K562 (cell line): ENCODE measurements at regions not wholly inside any gene's neighbourhood (a gene's known extent, or its start where the extent isn't known, plus 50 kb on each side); places are given as distances from the start of the nearest gene placed in this dataset.

ENCODE experiments used
- ATAC-seq: fragments of 200-7000 bp; cut with Tn5 transposase; 3 replicates; pipeline ENCODE4 v1.9.1; 2020; ENCODE audit warnings: moderate library complexity
- BruUV-seq: library from RNA; stranded (reverse); fragments of 400-500 nt; replicated peaks from 2 replicates; lab custom pipeline; 2021; lab: Mats Ljungman, UMichigan
- CTCF ChIA-PET: fragments of 300-600 bp; formaldehyde crosslinking; extraction: SDS; loops from one replicate; lab custom pipeline; 2021; ENCODE audit warnings: low intra/inter-chr PET ratio; lab: Yijun Ruan, JAX
- POLR2A ChIA-PET: fragments of 300-600, 350-650 bp; sonication (Branson Sonifier 250); formaldehyde crosslinking; extraction: SDS; loops from one replicate; lab custom pipeline; 2021; ENCODE audit warnings: antibody characterized with exemption, inconsistent platforms; lab: Yijun Ruan, JAX
- DNase-seq, 4 experiments: peaks; one replicate each; pipeline versions ENCODE4 v3.0.0 to v3.0.0-alpha.2; 2011 to 2018; ENCODE audit warnings: low spot score in 3 of 4, mixed read lengths in 3 of 4; ENCODE audit errors: extremely low read depth in 1 of 4
- FAIRE-seq: peaks from 2 replicates; lab custom pipeline; 2011; peaks lifted over from hg19 to GRCh38; lab: Jason Lieb, UNC
- H2AFZ ChIP-seq: 2 replicates; pipeline ENCODE4 v1.6.0; 2011; ENCODE audit warnings: low read depth, low read length, control low read depth, inconsistent platforms
- H3K27ac ChIP-seq: fragments of 200-600 bp; 3 replicates; pipeline ENCODE4 v1.8.0; 2011; ENCODE audit warnings: low read depth, mild to moderate bottlenecking, control low read depth, inconsistent platforms, low read length, moderate library complexity, mixed read lengths; ENCODE audit errors: extremely low read depth
- H3K27me3 ChIP-seq, 2 experiments: fragments of 300-600 bp in 1 of 2; 2 replicates in 1 of 2; 3 replicates in 1 of 2; pipeline versions ENCODE4 v1.6.0 to v1.8.0; 2011; ENCODE audit warnings: inconsistent platforms in 2 of 2, low read length in 2 of 2, mild to moderate bottlenecking in 1 of 2, mixed read lengths in 1 of 2, moderate library complexity in 1 of 2; ENCODE audit not compliant: control insufficient read depth in 2 of 2, insufficient read depth in 2 of 2
- H3K36me3 ChIP-seq: fragments of 300-600 bp; 3 replicates; pipeline ENCODE4 v1.8.0; 2011; ENCODE audit warnings: mild to moderate bottlenecking, low read length, inconsistent platforms; ENCODE audit not compliant: control insufficient read depth, insufficient read depth
- H3K4me1 ChIP-seq, 2 experiments: fragments of 200-600 bp in 1 of 2; replicated peaks in 1 of 2; 2 replicates in 1 of 2; 3 replicates in 1 of 2; pipeline versions ENCODE4 v1.5.1 to v1.8.0; 2011; ENCODE audit warnings: inconsistent platforms in 2 of 2, low read length in 2 of 2, mild to moderate bottlenecking in 1 of 2, mixed read lengths in 1 of 2, moderate library complexity in 1 of 2; ENCODE audit not compliant: control insufficient read depth in 2 of 2, insufficient read depth in 2 of 2
- H3K4me2 ChIP-seq: 2 replicates; pipeline ENCODE4 v1.6.1; 2011; ENCODE audit warnings: low read length, control low read depth, inconsistent platforms, mixed read lengths; ENCODE audit not compliant: insufficient read depth
- H3K4me3 ChIP-seq: fragments of 200-600 bp; sonication (generic), shearing (Covaris generic); 2 replicates; pipeline ENCODE4 v1.5.1; 2016; ENCODE audit warnings: control low read depth, inconsistent platforms
- H3K79me2 ChIP-seq: fragments of 200-600 bp; 3 replicates; pipeline ENCODE4 v1.8.0; 2011; ENCODE audit warnings: low read length, inconsistent platforms; ENCODE audit not compliant: control insufficient read depth, insufficient read depth
- H3K9ac ChIP-seq, 2 experiments: 2 replicates each; pipeline versions ENCODE4 v1.6.0 to v1.6.1; 2011; ENCODE audit warnings: low read depth in 2 of 2, low read length in 2 of 2, control low read depth in 1 of 2, inconsistent platforms in 1 of 2, mild to moderate bottlenecking in 1 of 2, mixed read lengths in 1 of 2; ENCODE audit not compliant: insufficient read depth in 1 of 2
- H3K9me1 ChIP-seq: one replicate; pipeline ENCODE4 v1.6.0; 2011; ENCODE audit warnings: inconsistent platforms, mild to moderate bottlenecking, low read length, moderate library complexity; ENCODE audit not compliant: control insufficient read depth, insufficient read depth
- H3K9me3 ChIP-seq: replicated peaks from 2 replicates; pipeline ENCODE4 v1.5.1; 2011; ENCODE audit warnings: low read depth, low read length, inconsistent platforms; ENCODE audit not compliant: control insufficient read depth, insufficient read depth
- H4K20me1 ChIP-seq: replicated peaks from 2 replicates; pipeline ENCODE4 v1.6.1; 2011; ENCODE audit warnings: low read length, inconsistent platforms, mixed read lengths; ENCODE audit not compliant: control insufficient read depth, insufficient read depth
- ARNT ChIP-seq, 2 experiments: fragments of 450-650 bp; IDR thresholded peaks; 2 replicates each; pipeline ENCODE4 v1.6.1; 2016; ENCODE audit warnings: mild to moderate bottlenecking in 1 of 2
- DMBX1 ChIP-seq: fragments of 250-450 bp; sonication (Bioruptor Pico); IDR thresholded peaks from 2 replicates; pipeline ENCODE4 v1.8.0; 2022; ENCODE audit warnings: inconsistent platforms, mild to moderate bottlenecking, moderate library complexity, borderline replicate concordance
- E2F3 ChIP-seq: fragments of 250-450 bp; sonication (Bioruptor Pico); IDR thresholded peaks from 2 replicates; pipeline ENCODE4 v1.4.0; 2020; ENCODE audit warnings: mild to moderate bottlenecking
- FOXM1 ChIP-seq, 2 experiments: fragments of 450-650 bp in 1 of 2; sonication (generic) in 1 of 2; formaldehyde crosslinking in 1 of 2; IDR thresholded peaks; 2 replicates each; pipeline versions ENCODE4 v1.6.1 to v1.9.0; 2017 to 2022; ENCODE audit warnings: low read depth in 2 of 2, mild to moderate bottlenecking in 2 of 2, missing genetic modification reagents in 1 of 2, moderate library complexity in 1 of 2
- KDM1A ChIP-seq, 2 experiments: fragments of 450-650 bp; IDR thresholded peaks; 2 replicates each; pipeline ENCODE4 v1.6.1; 2016; ENCODE audit warnings: mild to moderate bottlenecking in 2 of 2
- MEIS2 ChIP-seq: fragments of 450-650 bp; IDR thresholded peaks from 2 replicates; pipeline ENCODE4 v1.6.1; 2014; ENCODE audit warnings: mild to moderate bottlenecking; ENCODE audit not compliant: partially characterized antibody
- SMARCE1 ChIP-seq: fragments of 450-650 bp; IDR thresholded peaks from 2 replicates; pipeline ENCODE4 v1.7.1; 2016; ENCODE audit warnings: mild to moderate bottlenecking
- TEAD1 ChIP-seq, 2 experiments: fragments of 450-650 bp in 1 of 2; sonication (generic) in 1 of 2; formaldehyde crosslinking; IDR thresholded peaks; 2 replicates each; pipeline versions ENCODE4 v1.4.0 to v1.8.0; 2020 to 2022; ENCODE audit warnings: mild to moderate bottlenecking in 2 of 2, missing genetic modification reagents in 1 of 2
- WGBS: fragments of 100-300 bp; shearing (Covaris generic); methylation state at CpG from one replicate; pipeline ENCODE4 v1.1.6; 2016; ENCODE audit warnings: low coverage, mixed read lengths; ENCODE audit not compliant: insufficient coverage; ENCODE audit errors: missing lambda C conversion rate; 5-methylcytosine and 5-hydroxymethylcytosine counted together
- in situ Hi-C: fragments of 300-500 bp; cut with MboI; formaldehyde crosslinking; loops from 4 replicates; pipeline ENCODE4 v1.15.0; 2018; ENCODE audit warnings: inconsistent platforms, mixed read lengths
- intact Hi-C: fragments of 100-400 bp; cut with micrococcal nuclease; formaldehyde crosslinking; loops from 2 replicates; pipeline ENCODE4 v1.14.2; 2022
- TF ChIP-seq, protein P1 (sequence below): fragments of 250-450 bp; sonication (Bioruptor Pico); IDR thresholded peaks from 2 replicates; pipeline ENCODE4 v1.5.0; 2021
- TF ChIP-seq, protein P2 (sequence below), 2 experiments: fragments of 200-800 bp in 1 of 2; sonication (Bioruptor generic) in 1 of 2; sonication (generic) in 1 of 2; formaldehyde crosslinking in 1 of 2; IDR thresholded peaks in 1 of 2; conservative IDR thresholded peaks in 1 of 2; 2 replicates each; pipeline versions ENCODE4 v1.5.0 to v1.6.1; 2016 to 2020; ENCODE audit warnings: missing compliant biosample characterization in 1 of 2, missing genetic modification characterization in 1 of 2, missing genetic modification reagents in 1 of 2
- TF ChIP-seq, protein P3 (sequence below): fragments of 450-650 bp; IDR thresholded peaks from 2 replicates; pipeline ENCODE4 v1.6.1; 2018; ENCODE audit not compliant: partially characterized antibody
- TF ChIP-seq, protein P4 (sequence below): sonication (generic); formaldehyde crosslinking; IDR thresholded peaks from 2 replicates; pipeline ENCODE4 v1.8.1; 2022; ENCODE audit warnings: missing genetic modification reagents

DNA sequence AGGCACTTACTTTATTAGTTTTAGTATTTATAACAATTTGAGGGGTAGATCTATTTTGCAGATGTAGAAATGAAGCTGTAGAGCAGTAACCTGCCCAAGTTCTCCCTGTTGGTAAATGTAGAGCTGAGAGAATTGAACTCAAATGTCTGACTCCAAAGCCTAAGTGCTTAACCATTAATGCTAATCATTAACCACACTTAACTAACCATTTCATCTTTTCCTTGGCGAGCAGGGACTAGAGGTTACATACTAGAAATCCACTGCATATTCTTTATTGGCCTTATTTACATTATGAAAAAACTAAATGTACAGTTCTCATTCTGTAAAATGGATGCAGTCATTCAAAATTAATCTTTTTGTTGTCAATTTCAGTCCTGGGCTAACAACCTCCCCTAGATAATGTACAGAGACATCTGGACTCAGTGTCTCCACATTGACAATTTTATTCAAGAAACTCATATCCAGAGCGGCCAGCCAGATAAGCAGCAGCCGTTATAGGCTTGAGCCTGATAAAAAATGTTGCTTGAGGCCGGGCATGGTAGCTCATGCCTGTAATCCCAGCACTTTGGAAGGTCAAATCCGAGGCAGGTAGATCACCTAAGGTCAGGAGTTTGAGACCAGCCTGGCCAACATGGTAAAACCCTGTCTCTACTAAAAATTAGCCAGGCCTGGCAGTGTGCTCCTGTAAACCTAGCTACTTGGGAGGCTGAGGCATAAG lies 76.7 kb upstream of the PICALM start:
- BruUV-seq = no TSS peak
- TF ChIP-seq, protein P1, sequence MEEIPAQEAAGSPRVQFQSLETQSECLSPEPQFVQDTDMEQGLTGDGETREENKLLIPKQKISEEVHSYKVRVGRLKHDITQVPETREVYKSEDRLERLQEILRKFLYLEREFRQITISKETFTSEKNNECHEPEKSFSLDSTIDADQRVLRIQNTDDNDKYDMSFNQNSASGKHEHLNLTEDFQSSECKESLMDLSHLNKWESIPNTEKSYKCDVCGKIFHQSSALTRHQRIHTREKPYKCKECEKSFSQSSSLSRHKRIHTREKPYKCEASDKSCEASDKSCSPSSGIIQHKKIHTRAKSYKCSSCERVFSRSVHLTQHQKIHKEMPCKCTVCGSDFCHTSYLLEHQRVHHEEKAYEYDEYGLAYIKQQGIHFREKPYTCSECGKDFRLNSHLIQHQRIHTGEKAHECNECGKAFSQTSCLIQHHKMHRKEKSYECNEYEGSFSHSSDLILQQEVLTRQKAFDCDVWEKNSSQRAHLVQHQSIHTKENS (CRISPR knock-in tag) = no peak
- TF ChIP-seq MEIS2 = peak; percentile 50
- TF ChIP-seq E2F3 = 0 out of 2 replicates have a peak, but pooled peaks have one; percentile 17
- TF ChIP-seq, protein P2, sequence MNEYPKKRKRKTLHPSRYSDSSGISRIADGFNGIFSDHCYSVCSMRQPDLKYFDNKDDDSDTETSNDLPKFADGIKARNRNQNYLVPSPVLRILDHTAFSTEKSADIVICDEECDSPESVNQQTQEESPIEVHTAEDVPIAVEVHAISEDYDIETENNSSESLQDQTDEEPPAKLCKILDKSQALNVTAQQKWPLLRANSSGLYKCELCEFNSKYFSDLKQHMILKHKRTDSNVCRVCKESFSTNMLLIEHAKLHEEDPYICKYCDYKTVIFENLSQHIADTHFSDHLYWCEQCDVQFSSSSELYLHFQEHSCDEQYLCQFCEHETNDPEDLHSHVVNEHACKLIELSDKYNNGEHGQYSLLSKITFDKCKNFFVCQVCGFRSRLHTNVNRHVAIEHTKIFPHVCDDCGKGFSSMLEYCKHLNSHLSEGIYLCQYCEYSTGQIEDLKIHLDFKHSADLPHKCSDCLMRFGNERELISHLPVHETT (CRISPR knock-in tag; conservative IDR thresholded peaks at IDR 0.05 in 1 of 2, IDR thresholded peaks at IDR 0.05 in 1 of 2) = peak in 1 of 2 experiments; percentile 59; a peak in 1 of 4 replicates
- TF ChIP-seq TEAD1 (CRISPR knock-in tag; IDR thresholded peaks at IDR 0.05) = peak in 1 of 2 experiments; percentile 43; a peak in 1 of 4 replicates
- peak; percentile 45 to 64; a peak in 2 of 4 replicates for TF ChIP-seq KDM1A (IDR thresholded peaks at IDR 0.05)
- peak; percentile 59; the same call in 1 of the 2 replicates for TF ChIP-seq DMBX1 (CRISPR knock-in tag)
- TF ChIP-seq FOXM1 (IDR thresholded peaks at IDR 0.05; ENCODE audit: low read depth) = peak; percentile 52; the same call in 1 of the 2 replicates
- no peak for TF ChIP-seq FOXM1 (CRISPR knock-in tag; IDR thresholded peaks at IDR 0.05; ENCODE audit: low read depth)
- peak; percentile 48; the same call in 1 of the 2 replicates for TF ChIP-seq SMARCE1
- TF ChIP-seq, protein P3, sequence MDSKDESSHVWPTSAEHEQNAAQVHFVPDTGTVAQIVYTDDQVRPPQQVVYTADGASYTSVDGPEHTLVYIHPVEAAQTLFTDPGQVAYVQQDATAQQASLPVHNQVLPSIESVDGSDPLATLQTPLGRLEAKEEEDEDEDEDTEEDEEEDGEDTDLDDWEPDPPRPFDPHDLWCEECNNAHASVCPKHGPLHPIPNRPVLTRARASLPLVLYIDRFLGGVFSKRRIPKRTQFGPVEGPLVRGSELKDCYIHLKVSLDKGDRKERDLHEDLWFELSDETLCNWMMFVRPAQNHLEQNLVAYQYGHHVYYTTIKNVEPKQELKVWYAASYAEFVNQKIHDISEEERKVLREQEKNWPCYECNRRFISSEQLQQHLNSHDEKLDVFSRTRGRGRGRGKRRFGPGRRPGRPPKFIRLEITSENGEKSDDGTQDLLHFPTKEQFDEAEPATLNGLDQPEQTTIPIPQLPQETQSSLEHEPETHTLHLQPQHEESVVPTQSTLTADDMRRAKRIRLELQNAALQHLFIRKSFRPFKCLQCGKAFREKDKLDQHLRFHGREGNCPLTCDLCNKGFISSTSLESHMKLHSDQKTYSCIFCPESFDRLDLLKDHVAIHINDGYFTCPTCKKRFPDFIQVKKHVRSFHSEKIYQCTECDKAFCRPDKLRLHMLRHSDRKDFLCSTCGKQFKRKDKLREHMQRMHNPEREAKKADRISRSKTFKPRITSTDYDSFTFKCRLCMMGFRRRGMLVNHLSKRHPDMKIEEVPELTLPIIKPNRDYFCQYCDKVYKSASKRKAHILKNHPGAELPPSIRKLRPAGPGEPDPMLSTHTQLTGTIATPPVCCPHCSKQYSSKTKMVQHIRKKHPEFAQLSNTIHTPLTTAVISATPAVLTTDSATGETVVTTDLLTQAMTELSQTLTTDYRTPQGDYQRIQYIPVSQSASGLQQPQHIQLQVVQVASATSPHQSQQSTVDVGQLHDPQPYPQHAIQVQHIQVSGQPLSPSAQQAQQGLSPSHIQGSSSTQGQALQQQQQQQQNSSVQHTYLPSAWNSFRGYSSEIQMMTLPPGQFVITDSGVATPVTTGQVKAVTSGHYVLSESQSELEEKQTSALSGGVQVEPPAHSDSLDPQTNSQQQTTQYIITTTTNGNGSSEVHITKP = no peak
- no peak for TF ChIP-seq ARNT (IDR thresholded peaks at IDR 0.05)
- TF ChIP-seq, protein P4, sequence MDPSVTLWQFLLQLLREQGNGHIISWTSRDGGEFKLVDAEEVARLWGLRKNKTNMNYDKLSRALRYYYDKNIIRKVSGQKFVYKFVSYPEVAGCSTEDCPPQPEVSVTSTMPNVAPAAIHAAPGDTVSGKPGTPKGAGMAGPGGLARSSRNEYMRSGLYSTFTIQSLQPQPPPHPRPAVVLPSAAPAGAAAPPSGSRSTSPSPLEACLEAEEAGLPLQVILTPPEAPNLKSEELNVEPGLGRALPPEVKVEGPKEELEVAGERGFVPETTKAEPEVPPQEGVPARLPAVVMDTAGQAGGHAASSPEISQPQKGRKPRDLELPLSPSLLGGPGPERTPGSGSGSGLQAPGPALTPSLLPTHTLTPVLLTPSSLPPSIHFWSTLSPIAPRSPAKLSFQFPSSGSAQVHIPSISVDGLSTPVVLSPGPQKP (CRISPR knock-in tag) = no peak

More for the DNA sequence above, 76.7 kb upstream of the PICALM start:
- intact Hi-C loops (no loop called here), in situ Hi-C loops (no loop called here)
- DNase-seq = peak in 1 of 4 experiments; percentile 77
- no peaks in the 10 kb centered on the region for H3K36me3 ChIP-seq
- H3K27ac ChIP-seq = peak overlapping the region; percentile 81
- H3K9me3 ChIP-seq = no peaks in the 10 kb centered on the region
- peaks cover 23% of the 10 kb centered on the region; the same call in 2 of the 3 replicates for H3K79me2 ChIP-seq
- H3K27me3 ChIP-seq = no peaks in the 10 kb centered on the region; a peak in 1 of 5 replicates
- ATAC-seq = peak; percentile 2; the same call in 1 of the 3 replicates
- 0 out of 2 replicates have a peak overlapping the region, but pooled peaks have one; percentile 1 for H2AFZ ChIP-seq
- no peak for FAIRE-seq
- CTCF ChIA-PET = no interaction called here
- POLR2A ChIA-PET = interaction anchor here (0.6 to 2.0 kb wide), 6 partner anchors 9 to 115 kb away, joined by 3 to 8 read pairs (median 4); partner anchors contain the start of gene EED
- peak overlapping the region; percentile 53 to 54; a peak in 3 of 4 replicates for H3K9ac ChIP-seq
- no peak overlapping the region for H3K4me3 ChIP-seq
- 5% methylated on average over 5 of the region's 5 CpGs for WGBS
- no peaks in the 10 kb centered on the region for H4K20me1 ChIP-seq
- H3K4me1 ChIP-seq = peaks cover 39 to 98% of the 10 kb centered on the region in 2 experiments
- H3K4me2 ChIP-seq = peak overlapping the region; percentile 30; the same call in 1 of the 2 replicates
- H3K9me1 ChIP-seq = no peaks in the 10 kb centered on the region
